LNCAP (cell line): ENCODE measurements at regions not wholly inside any gene's neighbourhood (a gene's known extent, or its start where the extent isn't known, plus 50 kb on each side); places are given as distances from the start of the nearest gene placed in this dataset.

Experiments used
- CTCF ChIP-seq: fragments of 450-650 bp; IDR thresholded peaks from 2 replicates; pipeline ENCODE4 v1.5.1; 2017; ENCODE audit warnings: mild to moderate bottlenecking

DNA sequence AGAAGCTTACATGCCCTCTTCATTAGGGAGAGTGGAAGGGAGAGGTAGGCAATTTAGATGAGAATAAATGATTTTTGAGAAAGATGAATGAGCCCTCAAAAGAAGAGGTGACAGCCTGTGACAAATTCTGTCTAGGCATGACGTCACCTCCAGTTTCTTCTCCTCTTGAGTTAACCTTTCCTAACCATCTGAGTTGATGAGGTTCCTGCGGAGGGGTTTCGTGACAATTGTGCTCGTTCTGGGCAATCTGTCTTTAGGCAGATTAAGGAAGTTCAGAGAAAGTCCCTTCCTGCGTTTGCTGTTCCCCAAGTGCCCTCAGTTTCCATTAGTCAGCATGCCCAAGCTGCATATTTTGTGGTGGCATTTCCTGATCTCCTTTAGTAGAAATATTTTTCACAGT is 640.2 kb upstream of the SYT4 start:
- no peak for TF ChIP-seq CTCF

DNA sequence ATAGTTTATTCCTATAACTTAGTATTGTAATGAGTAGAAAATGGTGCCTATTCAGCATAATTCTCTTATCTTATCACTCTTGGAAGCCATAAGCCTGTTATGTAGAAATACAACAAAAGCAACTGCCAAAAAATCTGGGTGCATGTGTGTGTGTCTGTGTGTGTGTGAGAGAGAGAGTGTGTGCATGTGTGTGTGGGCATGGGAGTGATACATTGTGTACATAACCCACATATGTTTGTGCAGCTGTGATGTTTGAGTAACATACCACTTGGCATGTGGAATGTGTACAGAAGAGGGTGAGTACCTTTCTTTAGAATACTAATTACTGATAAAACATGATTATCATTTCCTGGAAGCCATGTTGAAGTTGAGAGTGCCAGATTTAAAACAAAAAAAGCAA is 642.3 kb upstream of the SYT4 start:
- TF ChIP-seq CTCF = no peak

GRCh38 chr18:43931439-43931838 is 654.1 kb upstream of the SYT4 start:
- TF ChIP-seq CTCF = no peak

DNA sequence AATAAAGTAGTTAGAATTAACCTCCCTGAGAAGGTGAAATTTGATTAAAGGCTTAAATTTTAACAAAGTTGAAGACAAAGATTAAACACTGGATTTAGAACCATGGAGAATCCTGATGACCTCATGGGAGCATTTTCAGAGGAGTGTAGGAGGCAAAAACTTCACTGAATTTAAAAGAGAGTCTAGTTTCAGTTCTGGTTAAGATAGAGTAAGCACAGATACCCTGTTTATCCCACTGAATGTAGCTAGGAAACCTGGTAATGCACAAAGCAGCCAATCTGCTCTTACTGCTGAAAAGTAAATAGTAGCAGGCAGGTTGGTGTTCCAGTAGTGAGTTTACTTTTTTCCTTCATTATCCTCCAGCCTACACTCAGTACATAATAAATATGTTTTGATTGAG is 654.9 kb upstream of the SYT4 start:
- no peak for TF ChIP-seq CTCF

- TF ChIP-seq CTCF = no peak
Measured at GRCh38 chr18:43933177-43933576, 655.9 kb upstream of the SYT4 start.

DNA sequence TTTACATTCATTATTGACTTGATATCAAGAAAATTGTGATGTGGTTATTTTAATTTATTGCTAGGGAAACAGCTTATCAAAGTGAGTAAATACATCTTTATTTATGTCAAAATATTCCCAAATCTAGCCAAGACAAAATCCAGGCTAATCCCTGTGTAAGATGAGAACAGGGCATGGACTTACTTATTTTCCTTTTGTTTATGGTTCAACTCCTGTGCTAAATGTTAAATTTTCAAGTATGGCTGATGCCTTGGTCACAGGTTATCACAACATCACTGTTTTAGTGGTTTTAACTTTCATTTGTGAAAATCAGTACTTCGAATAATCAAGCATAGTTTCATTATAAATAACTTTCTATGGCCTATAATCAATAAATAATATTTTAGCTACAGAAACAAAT is 657.0 kb upstream of the SYT4 start:
- TF ChIP-seq CTCF = no peak

DNA sequence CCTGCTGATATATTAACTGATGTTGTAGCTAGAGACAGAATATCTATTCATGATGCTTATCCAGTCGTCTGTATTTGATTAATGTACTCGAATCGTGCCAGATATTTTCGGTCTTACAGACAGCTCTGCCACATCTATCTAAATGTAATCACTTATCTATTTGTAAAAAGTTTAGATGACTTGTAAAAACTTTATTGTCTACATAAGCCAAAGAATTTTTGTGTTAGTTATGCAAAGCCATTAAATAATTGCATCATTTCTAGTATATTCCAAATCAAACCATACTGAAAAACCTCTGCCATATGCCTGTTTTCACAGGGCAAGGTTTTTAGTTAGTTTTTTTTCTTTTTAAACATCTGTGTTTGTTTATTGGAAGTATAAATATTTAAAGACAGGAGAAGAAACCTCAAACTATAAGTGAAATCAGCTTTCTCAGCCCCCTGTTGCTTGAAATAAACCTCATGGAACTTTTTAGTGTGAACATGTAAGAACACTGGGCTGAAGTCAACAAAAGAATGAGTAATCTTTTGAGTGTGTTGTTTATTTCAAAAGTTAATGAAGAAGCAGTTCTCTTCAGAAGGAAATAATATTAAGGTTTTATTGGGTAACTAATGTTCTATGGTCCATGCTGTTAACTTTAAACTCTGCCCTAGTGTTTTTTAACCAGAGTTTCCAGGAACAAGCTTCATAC is 657.6 kb upstream of the SYT4 start:
- no peak for TF ChIP-seq CTCF

DNA sequence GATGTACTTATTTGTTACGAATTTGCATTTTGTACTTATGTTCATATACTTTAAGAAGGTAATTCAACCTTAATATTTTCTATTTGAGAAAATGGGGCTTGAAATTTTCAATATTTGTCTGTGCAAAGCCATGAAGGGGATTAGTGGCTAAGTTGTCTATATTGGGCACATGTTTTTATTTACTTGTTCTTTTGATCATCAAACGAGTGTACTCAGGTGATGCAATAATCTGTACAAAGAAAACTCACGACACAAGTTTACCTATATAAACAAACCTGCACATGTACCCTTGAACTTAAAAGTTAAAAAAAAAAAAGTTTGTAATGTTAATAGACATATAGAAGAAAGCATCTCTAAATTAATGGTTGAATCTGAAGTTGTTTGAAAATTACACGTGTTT is 658.9 kb upstream of the SYT4 start:
- no peak for TF ChIP-seq CTCF
